ENCODE measurements at regions not wholly inside any gene's neighbourhood (a gene's known extent, or its start where the extent isn't known, plus 50 kb on each side); places are given as distances from the start of the nearest gene placed in this dataset.

- TF ChIP-seq POLR2A (IDR thresholded peaks at IDR 0.05; ENCODE audit: low read depth, low read length) (no peak), POLR2AphosphoS5 (IDR thresholded peaks at IDR 0.05; ENCODE audit: low read depth, low read length) (no peak), TAF1 (IDR thresholded peaks at IDR 0.05; ENCODE audit: borderline replicate concordance, low read depth, low read length) (no peak)
Measured at GRCh38 chr4:101699441-101700124, 90.9 kb upstream of the BANK1 start.

Data from GM12892 (cell line).